ENCODE measurements at regions not wholly inside any gene's neighbourhood (a gene's known extent, or its start where the extent isn't known, plus 50 kb on each side); places are given as distances from the start of the nearest gene placed in this dataset.

DNA sequence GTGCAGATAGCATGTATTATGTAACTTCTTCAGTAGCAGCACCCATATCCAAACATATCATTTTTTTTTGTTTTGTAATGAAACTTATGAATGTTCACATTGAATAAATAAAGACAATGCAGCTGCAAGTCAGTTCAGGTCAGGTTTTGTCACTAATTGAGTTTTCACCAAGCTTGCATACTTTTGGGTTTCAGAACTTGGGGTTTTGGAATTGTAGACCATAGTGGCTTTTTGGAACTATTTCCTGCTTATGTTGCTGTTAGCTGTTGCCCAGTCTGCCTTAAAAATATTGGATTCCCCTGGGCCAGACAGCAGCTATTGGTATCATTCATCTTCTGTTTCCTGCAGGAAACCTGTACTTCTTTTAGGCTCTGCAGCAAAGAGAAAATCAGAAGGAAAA, 113.4 kb upstream of the LIMCH1 start:
- Histone ChIP-seq H2BK20ac (ENCODE audit: low read depth, low read length, poor library complexity, severe bottlenecking) (no peak overlapping the region), H3K27ac (ENCODE audit: insufficient read length, low read depth, low read length) (no peak overlapping the region), H3K23me2 (ENCODE audit: insufficient read length, low read depth, low read length, poor library complexity, severe bottlenecking) (no peaks in the 10 kb centered on the region), H3K79me1 (ENCODE audit: insufficient read depth, low read depth, low read length, poor library complexity, severe bottlenecking) (no peaks in the 10 kb centered on the region), H2AK5ac (ENCODE audit: insufficient read length, low read length) (no peak overlapping the region), H3K79me2 (ENCODE audit: insufficient read depth, low read length) (no peaks in the 10 kb centered on the region), H4K8ac (replicated peaks; ENCODE audit: insufficient read length, low read depth, low read length) (no peak overlapping the region), H3K9me3 (ENCODE audit: control insufficient read depth, low read depth, low read length) (no peaks in the 10 kb centered on the region), H3K27me3 (ENCODE audit: insufficient read depth, low read length) (no peaks in the 10 kb centered on the region), H2BK15ac (ENCODE audit: low read depth, low read length) (no peak overlapping the region), H4K20me1 (ENCODE audit: control insufficient read depth, insufficient read depth, insufficient read length) (no peaks in the 10 kb centered on the region), H3K18ac (ENCODE audit: insufficient read length, low read depth, low read length) (no peak overlapping the region), H3K4ac (ENCODE audit: low read depth, low read length) (no peak overlapping the region), H2AFZ (ENCODE audit: low read length) (no peak overlapping the region), H3T11ph (ENCODE audit: low read length) (no peak overlapping the region), H4K5ac (ENCODE audit: insufficient read length, low read depth, low read length) (no peak overlapping the region), H3K9ac (ENCODE audit: extremely low read depth, insufficient read length, low read length) (no peak overlapping the region), H3K56ac (ENCODE audit: insufficient read length, low read depth, low read length) (no peak overlapping the region), H3K14ac (ENCODE audit: insufficient read depth, low read length) (no peak overlapping the region), H4K91ac (ENCODE audit: insufficient read length, low read depth, low read length) (no peak overlapping the region), H3K4me1 (ENCODE audit: insufficient read depth, low read length) (peaks cover 4% of the 10 kb centered on the region; the same call in 1 of the 2 replicates), H2BK120ac (ENCODE audit: low read depth, low read length, poor library complexity, severe bottlenecking) (no peak overlapping the region), H3K4me2 (ENCODE audit: insufficient read depth, insufficient read length, low read length) (no peak overlapping the region), H2BK5ac (ENCODE audit: insufficient read length, low read length) (no peak overlapping the region), H3K23ac (ENCODE audit: insufficient read length, low read depth, low read length) (no peak overlapping the region), H2BK12ac (ENCODE audit: insufficient read length, low read depth, low read length) (no peak overlapping the region)
- H3K9me3 Mint-ChIP-seq: peaks cover 0 to 2% of the 10 kb centered on the region in 2 experiments; a peak in 1 of 5 replicates
- H3K27ac Mint-ChIP-seq: no peak overlapping the region
- TF ChIP-seq, protein P1, sequence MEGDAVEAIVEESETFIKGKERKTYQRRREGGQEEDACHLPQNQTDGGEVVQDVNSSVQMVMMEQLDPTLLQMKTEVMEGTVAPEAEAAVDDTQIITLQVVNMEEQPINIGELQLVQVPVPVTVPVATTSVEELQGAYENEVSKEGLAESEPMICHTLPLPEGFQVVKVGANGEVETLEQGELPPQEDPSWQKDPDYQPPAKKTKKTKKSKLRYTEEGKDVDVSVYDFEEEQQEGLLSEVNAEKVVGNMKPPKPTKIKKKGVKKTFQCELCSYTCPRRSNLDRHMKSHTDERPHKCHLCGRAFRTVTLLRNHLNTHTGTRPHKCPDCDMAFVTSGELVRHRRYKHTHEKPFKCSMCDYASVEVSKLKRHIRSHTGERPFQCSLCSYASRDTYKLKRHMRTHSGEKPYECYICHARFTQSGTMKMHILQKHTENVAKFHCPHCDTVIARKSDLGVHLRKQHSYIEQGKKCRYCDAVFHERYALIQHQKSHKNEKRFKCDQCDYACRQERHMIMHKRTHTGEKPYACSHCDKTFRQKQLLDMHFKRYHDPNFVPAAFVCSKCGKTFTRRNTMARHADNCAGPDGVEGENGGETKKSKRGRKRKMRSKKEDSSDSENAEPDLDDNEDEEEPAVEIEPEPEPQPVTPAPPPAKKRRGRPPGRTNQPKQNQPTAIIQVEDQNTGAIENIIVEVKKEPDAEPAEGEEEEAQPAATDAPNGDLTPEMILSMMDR (conservative IDR thresholded peaks at IDR 0.05): no peak
- peaks cover 31 to 33% of the 10 kb centered on the region in 2 experiments for H3K4me1 Mint-ChIP-seq
- H3K36me3 Mint-ChIP-seq (ENCODE audit: insufficient read depth in 1 of 3, low read depth in 3 of 3): peaks cover 0 to 3% (median under 1%) of the 10 kb centered on the region in 3 experiments; a peak in 3 of 7 replicates
- peaks cover 4% of the 10 kb centered on the region for H3K27me3 Mint-ChIP-seq (ENCODE audit: low read depth)
- H3K4me3 Mint-ChIP-seq: no peak overlapping the region
- DNase-seq: no peak
